Suppressor macrophage (primary cell): ENCODE measurements at regions not wholly inside any gene's neighbourhood (a gene's known extent, or its start where the extent isn't known, plus 50 kb on each side); places are given as distances from the start of the nearest gene placed in this dataset.

Experiments
- DNase-seq, 4 experiments: peaks; one replicate each; pipeline ENCODE4 v3.0.0-alpha.2; 2020 to 2022

DNA sequence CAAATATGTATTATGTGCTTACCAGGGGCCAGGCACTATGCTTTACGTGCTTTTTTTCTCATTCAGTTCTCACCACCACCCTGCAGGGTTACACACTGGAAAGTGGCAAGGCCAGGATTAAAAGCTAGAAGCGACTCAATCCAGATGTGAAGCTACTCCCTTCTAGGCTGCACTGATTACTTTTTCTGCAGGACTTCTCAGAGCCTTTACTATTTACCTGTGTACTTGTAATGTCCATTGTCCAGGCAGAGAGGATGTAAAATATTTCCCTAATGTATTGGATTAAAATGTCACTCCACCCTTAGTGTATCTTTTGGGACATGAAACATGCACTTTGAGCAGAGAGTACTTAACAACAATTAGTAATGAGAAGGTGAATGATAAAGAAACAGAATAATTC is 287.5 kb upstream of the EEF2KMT start:
- no peak for DNase-seq

DNA sequence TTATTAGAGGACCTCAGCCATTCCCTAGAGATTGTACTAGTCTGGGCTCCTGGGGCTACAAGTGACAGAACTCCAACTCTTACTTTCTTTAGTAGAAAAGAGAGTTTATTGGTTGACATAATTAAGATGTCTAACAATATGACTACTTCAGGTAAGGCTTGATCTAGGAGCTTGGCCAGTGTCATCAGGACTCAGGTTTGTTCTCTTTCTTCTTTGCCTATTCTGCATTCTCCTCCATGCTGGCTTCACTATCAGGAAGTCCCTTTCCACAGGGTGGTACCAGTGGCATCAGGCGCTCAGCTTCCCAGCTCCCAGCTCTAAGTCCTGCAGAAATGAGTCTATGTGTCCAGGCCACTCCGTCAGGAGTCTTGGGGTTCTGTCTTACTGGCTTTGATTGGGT is 286.1 kb upstream of the EEF2KMT start:
- no peak for DNase-seq

DNA sequence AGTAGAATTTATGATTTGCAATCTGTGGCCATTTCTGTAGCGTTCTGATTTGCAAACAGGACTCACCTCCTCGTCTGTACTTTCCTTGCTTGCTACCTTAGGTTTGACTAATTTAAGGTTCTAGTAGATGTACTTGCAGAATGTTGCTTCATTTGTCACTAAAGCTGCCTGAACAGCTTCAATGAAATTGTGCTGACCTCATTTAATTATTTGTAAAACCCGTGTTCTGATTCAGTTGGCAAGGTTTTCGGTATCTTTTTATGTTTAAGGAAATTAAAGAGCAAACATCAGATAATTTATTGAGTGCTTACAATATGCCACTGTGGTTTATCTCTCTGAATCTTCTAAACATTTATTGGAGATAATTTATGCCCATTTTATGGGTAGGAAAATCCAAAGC is 284.9 kb upstream of the EEF2KMT start:
- no peak for DNase-seq

DNA sequence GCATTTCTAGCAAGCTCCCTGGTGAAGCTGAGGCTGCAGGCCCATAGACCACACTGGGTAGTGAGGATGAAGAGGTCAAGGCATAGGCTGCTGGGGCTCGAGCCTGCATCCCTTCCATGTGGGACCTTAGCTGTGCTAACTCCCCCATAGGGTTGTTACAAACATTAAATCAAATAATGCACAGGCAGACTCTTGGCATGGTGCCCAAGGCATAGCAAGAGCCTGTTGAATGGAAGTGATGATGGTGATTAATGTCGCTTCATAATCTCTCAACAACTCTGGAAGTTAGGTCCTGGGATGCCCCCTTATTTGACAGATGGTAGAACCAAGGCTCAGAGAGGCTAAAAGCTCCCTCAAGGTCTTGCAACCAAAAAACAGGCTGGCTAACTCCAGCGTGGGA is 283.9 kb upstream of the EEF2KMT start:
- DNase-seq, result no peak

DNA sequence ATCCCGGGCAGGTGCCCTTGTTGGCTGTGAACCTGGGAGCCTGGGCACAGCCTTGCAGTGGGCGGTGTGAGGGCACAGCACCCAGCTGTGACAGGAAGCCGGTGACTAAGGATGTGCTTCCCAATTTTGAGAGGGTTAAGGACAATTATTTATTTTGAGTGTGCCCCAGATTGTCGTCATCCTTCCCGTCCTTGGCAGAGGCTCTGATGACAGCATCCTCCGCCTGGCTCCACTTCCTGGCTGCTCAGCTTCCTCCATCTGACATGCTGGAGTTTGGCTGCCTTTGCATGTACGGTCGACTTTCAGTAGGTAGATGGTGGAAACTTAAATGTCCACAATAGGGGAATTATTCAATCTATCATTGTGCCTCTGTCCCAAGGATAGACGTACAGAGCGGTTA is 282.4 kb upstream of the EEF2KMT start:
- DNase-seq, result no peak

DNA sequence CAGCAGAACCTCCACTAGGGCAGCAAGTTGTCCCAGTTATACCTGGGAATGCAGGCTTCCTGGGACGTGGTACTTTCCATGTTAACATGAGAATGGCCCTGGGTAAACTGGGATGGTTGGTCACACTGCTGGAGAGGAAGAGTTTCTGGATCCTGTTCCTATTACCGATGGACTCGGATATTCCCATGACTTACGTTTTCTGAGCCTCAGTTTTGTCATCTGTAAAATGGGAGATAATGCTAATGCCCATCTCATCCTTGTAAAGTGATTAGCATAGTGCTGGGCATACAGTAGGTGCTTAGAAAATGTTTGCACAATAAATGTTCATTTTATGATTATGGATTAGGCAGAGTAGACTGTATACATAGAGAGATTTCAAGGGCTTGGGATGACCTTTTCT is 280.9 kb upstream of the EEF2KMT start:
- no peak for DNase-seq

DNA sequence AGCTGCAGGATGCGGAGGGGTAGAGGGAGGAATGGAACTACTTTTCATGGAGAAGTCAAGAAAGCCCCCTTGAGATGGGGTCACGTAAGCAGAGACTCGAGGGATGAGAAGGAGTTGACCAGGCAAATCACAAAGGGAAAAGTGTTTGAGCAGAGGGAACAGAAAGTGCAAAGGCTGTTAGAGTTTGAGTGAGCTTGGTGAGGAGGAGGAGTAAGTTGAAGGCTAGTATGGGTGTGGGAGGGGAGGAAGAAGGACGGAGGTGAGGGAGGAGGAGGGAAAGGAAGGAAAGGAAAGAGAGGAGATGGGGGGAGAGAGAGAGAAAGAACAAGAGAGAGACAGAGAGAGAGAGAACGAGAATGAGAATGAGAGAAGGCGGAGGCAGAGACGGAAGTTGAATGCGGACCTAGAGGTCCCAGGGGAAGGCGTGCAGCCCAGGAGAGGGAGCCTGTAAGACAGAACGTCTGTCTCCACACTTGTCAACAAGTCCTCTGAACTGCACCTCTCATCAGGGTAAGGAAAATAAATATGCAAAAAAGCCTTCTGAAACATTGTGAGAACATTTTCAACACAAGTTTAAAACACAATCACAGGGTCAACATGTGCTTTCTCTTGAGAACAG is 279.8 kb upstream of the EEF2KMT start:
- DNase-seq, result no peak

DNA sequence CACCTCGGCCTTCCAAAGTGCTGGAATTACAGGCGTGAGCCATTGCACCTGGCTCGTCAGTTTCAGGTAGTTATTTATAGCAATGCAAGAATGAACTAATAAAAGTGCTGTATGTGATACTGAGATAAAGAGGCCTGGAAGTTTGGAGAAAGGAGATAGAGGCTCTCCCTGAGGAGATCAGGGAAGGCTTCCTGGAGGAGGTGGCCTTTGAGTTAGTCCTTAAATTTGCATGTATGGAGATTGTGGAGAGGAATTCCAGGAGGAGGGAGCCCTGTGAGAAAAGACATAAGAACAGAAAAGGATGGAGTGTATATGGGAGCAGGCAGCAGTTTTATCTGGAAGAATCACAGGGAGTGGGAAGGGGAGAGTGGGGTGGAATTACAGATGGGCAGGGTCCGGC is 276.6 kb upstream of the EEF2KMT start:
- DNase-seq, result no peak

DNA sequence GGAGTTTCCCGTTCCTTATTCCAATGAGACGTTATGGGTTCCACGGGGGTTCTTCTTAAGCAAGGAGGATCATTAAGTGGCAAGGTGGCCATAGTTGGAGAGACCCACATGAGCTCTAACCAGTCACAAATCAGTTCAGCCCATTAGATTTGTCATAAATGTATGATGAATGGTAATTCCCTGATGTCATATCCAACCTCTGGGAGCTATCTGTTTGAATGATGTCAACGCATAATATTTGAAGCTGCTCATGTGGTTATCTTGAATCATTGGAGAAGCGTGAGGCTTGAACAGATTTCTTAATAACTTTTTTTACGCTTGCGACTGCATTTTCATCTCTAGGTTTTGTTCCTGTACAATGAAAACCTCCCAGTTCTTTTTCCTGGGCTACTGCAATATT is 270.4 kb upstream of the EEF2KMT start:
- no peak for DNase-seq

DNA sequence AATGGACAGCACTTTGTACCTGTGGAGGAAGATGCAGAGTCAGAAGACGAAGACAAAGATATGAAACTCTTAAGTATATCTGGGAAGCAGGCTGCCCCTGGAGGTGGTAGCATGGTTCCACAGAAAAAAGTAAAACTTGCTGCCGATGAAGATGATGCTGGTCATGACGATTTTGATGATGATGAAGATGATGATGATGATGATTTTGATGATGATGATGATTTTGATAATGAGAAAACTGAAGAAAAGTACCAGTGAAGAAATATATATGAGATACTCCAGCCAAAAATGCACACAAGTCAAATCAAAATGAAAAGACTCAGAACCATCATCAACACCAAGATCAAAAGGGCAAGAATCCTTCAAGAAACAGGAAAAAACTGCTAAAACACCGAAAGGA is 268.5 kb upstream of the EEF2KMT start:
- no peak for DNase-seq

DNA sequence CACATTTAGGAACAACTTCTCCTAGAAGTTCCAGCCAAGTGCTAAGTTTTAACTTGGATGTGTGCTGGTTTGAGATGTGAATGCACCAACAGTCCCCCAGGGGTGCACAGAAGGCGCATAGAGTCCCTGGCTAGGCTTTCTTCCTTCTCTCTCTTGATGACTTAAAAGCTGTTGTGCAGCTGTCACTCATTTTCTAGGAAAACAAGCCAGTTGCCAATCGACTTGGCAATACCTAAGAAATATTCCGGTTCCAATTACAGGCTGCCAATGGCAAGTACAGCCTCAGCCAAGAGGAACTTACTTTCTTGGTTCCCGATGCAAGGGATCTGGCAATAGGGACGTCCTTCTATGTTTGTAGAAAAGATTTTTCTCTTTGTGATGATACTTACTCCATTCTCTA is 266.6 kb upstream of the EEF2KMT start:
- DNase-seq, result no peak

DNA sequence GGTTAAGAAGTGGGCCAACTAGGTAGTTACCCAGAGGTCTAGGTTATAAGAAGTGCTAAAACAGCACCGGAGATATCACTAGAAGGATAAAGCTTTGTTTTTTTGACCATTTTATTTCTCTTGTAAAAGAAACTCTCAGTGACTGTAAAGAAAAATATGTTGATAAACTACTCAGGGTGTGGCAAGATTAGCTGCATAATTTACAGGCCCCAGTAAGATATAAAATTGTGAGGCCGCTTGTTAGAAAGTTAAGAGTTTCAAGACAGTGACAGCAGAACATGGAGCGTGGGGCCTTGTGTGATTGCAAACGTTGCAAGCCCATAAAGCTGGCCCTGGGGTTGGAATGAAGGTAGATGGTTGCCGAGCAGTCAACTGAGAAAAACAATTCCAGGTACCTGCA is 263.7 kb upstream of the EEF2KMT start:
- no peak for DNase-seq

DNA sequence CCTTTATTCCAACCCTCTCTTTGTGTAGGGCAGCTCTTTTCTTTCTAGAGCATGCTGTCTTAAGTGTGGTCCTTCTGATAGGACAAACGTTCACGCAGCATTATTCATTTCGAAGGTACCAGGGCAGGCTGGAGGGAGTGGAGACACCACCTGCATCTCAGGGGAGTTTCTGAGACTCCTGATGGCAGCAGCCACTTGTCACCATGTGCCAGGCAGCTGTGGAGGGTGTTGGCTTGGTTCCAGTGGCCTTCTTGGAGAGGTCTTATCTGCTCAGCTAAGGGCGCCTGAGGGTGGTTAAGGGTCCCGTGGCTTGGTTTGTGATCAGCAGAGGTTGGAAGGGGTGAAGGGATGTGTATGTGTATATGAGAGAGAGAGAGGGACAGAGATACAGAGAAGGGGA is 257.1 kb upstream of the EEF2KMT start:
- no peak for DNase-seq

DNA sequence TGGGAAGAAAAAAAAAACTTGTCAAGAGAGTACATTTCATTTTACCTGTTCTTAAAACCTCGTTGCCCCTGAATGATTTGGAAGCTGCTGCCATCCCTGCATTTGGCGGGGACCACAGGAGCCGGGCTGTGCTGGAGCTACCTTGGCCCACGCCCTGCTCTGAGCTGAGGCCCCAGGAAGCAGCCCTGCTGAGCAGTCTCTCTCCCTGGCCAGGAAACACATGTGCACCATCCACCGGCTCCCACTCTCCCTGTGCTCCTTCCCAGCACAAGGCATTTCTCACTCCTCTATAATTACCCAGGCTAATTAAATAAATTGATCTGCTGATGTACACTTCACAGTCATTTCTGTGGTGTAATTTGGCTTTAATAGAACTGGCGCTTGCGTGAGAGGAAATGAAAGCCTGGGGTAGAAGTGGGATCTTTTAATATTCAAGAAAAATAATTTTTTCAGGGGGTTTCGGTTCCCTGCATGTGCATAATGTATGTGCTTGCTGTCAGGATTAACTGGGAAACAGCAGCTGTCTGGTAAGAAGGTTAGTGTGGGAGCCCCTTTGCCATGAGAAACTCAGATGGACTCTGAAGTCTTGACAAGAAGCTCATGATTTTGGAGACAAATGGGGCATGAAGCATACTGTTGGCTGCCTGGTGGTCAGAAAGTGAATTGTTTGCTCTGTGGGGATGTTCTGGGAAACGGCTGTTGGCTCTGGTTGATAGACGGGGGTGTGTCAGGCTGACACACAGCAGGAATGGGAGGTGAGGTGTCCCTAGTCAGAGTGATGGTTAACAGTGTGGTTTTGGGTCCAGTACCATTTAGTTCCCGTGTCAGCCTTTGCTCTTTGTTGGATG is 252.3 kb upstream of the EEF2KMT start:
- no peak for DNase-seq

DNA sequence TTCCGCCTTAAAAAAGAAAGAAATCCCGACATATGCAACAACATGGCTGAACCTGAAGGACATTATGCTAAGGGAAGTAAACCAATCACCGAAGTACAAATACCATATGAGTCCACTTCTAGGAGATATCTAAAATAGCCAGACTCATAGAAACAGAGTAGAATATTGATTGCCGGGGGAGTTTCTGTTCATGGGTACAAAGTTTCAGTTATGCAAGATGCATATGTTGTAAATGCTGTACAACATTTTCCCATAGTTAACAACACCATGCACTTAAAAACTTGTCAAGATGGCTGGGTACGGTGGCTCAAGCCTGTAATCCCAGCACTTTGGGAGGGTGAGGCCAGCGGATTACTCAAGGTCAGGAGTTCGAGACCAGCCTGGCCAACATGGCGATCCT is 251.5 kb upstream of the EEF2KMT start:
- no peak for DNase-seq

DNA sequence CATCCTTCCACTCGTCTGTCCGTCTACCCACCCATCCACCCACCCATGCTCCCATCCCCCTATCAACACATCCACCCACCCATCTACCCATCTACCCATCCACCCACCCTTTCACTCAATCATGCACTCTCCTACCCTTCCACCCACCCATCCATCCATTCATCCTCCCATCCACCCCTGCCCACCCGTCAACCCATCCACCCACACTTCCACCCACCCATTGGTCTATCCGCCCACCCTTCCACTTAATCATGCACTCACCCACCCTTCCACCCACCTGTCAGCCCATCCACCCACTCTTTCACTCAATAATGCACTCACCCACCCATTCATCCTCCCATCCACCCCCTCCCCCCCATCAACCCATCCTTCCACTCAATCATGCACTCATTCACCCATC is 250.0 kb upstream of the EEF2KMT start:
- no peak for DNase-seq

DNA sequence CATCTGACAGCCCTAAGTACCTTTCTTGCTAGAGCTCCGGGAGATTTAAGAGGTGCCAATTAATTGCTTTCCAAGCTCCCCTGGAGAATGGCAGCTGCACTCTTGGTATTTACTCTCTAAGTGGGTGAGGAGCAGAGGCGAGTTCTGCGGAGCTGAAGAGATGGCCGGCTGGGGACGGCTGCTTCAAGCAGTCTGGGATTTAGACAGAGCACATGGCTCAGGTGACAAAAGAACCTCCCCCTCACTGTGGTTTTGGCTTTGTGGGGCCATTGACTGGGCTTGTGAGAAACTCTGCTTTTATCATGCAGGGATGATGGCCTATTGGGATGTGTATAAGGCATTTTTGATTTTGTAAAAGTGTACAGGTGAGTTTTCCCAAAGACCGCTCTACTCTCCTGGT is 239.3 kb upstream of the EEF2KMT start:
- no peak for DNase-seq

DNA sequence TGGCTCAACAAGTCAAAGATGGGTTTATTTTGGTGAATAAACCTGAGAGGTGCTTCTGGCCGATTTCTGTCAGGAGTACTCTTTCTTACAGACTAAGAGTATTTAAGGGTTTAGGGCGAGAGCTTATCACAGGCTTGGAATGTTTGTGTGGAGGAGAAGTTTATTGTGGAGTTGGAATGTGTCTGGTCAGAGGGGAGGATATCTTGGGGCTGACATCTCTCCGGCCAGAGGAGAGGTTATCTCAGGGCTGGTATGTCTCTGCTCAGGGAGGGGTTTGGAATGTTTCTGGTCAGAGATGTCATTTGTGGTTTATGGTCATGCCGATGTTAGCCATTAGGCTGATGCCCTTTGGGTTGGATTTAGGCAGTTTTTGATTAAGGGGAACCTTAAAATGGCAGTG is 236.4 kb upstream of the EEF2KMT start:
- no peak for DNase-seq

DNA sequence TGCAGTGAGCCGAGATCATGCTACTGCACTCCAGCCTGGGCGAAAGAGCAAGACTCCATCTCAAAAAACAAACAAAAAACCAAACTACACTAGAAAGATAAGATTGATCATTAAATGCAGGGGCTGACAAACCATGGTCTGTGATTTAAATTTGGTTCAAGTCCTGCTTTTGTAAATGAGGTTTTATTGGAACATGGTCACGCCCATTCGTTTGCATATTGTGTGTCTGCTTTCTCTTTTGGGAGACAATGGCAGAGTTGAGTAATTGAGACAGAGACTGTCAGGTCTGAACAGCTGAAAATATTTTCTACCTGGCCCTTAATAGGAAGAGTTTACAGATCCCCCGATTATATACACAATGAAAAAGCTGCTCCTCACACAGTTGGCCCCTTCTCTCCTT is 235.5 kb upstream of the EEF2KMT start:
- DNase-seq, result no peak

DNA sequence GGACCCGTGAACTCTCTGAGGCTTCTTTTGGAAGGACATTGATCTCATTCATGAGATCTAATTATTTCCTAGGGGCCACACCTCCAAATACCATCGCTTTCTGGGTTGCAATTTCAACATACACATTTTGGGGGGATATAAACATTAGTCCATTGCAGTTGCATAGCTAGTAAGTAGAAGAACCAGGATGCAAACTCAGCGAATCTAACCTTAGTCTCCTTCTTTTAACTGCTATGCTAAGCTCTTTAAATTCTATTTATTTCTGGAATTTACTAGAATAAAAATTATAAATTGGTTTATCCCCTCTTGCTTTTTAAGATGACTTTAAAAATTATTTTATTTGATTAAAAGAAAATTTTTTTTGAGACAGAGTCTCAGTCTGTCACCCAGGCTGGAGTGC is 232.5 kb upstream of the EEF2KMT start:
- no peak for DNase-seq

DNA sequence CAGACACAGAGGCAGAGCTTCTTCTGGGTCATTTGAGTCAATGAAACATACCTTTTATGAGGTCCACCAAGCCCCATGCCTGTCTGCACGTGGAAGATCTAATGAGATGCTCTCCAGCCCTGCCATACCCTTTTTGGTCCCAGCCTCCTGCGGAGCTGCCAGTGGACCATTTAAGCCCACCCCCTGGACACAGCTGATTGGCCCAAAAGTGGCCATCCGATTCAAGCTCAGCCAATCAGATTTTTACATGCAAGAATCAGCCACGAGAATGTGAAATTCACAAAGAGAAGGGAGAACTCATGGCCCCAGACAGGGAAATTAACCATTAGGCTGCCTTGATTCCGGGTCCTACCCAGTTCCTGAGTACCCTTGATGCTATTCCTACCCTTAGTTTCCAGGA is 231.0 kb upstream of the EEF2KMT start:
- DNase-seq, result no peak

DNA sequence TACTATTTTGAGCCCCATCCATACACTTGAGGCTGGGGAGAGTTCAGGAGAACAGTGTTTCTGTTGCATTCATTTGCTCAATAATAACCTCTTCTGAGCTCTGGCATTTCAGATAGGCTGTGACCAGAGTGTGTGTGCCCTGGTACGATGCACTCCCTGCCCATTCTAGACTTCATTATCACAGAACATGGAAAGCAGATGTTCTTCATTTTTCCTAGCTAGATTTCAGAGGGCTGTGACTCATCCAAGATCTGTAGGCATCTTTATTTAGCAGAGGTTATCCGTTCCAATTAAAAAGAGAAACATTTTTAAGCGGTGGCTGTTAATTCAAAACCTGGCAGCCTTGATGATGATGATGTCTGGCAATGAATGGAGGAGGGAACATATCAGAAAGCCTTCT is 228.8 kb upstream of the EEF2KMT start:
- DNase-seq, result no peak

DNA sequence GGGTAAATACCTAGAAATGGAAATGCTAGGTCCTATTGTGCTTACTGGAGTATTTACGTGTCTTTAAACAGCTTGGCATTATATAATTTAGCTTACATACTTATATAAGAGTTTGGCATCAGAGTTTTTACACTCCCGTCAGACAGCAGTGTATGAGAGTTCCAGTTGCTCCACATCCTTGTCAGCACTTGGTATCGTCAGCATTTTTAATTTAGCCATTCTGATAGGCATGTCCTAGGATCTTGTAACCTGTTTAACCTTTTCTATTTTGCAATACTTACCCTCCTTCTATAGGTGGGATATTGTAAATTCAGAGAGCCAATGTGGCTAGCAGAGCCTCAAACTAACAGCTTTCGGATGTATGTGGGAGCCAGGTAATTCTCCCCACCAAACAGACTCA is 228.3 kb upstream of the EEF2KMT start:
- no peak for DNase-seq

DNA sequence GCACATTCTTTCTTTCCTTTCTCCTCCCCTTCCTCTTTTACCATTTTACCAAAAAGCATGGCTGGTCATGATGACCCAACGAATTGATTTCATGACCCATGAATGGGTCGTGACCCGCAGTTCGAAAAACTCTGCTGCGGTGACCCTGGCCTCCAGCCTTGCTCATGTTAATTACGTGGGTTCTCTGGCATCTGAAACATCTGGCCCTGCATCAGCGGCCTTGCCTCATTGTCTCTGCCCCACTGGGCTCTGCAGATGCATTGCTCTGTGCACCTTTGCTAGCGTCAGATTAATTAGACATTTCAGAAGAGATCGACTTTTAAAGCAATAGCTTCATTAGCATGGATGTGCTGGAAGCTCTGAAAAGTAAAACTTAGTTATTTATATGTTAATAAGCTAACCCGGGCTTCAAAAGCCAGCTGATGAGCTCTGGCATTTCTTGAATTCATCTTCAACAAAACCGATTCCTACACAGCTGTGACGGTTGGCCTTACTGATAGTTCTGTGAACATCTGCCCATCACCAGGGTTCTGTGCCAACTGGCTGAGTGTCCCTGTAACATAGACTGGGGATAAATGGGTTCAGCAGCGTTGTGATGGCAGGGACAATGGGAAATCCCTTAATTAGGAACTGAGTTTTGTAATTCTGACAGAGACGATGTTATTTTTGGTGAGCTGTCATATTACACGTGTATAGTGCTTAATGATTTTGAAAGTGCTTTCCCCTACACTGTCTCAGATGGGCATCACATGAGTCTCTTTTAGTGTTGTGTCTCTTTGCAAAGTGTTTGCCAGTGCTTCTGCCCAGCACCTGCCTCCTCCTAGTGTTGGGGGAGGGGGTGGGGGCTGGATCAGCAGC is 225.9 kb upstream of the EEF2KMT start:
- no peak for DNase-seq
